ENCODE measurements at regions not wholly inside any gene's neighbourhood (a gene's known extent, or its start where the extent isn't known, plus 50 kb on each side); places are given as distances from the start of the nearest gene placed in this dataset.

DNA sequence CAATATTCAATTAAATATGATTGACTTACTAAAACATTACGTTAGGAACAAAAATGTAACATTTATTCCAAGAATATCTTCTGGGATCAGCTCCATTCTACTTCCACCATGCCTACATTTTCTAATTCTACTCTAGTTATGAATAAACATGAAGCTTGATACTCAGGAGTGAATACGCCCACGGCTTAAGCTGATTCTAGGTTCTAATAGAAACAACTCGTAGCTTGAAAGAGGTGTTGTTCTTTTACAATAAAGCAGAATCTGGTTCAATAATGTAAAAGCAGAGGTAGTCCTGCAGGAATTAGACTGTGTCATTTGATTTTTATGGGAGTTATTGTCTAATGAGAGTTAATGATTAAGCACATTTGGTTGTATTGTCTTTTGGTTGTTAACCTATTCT lies 107.3 kb upstream of the OLIG3 start:
- Histone ChIP-seq H3K4me1 (ENCODE audit: insufficient read depth, low read length) (no peaks in the 10 kb centered on the region), H3K23me2 (ENCODE audit: insufficient read length, low read depth, low read length, poor library complexity, severe bottlenecking) (no peaks in the 10 kb centered on the region), H3K79me2 (ENCODE audit: insufficient read depth, low read length) (no peaks in the 10 kb centered on the region), H3K56ac (ENCODE audit: insufficient read length, low read depth, low read length) (no peak overlapping the region), H2BK5ac (ENCODE audit: insufficient read length, low read length) (no peak overlapping the region), H2BK15ac (ENCODE audit: low read depth, low read length) (no peak overlapping the region), H3K4ac (ENCODE audit: low read depth, low read length) (no peak overlapping the region), H4K8ac (replicated peaks; ENCODE audit: insufficient read length, low read depth, low read length) (no peak overlapping the region), H4K20me1 (ENCODE audit: control insufficient read depth, insufficient read depth, insufficient read length) (no peaks in the 10 kb centered on the region), H2AFZ (ENCODE audit: low read length) (no peak overlapping the region), H3K4me2 (ENCODE audit: insufficient read depth, insufficient read length, low read length) (no peak overlapping the region), H3K27me3 (ENCODE audit: insufficient read depth, low read length) (no peaks in the 10 kb centered on the region), H2BK20ac (ENCODE audit: low read depth, low read length, poor library complexity, severe bottlenecking) (no peak overlapping the region), H2AK5ac (ENCODE audit: insufficient read length, low read length) (no peak overlapping the region), H3K23ac (ENCODE audit: insufficient read length, low read depth, low read length) (no peak overlapping the region), H2BK12ac (ENCODE audit: insufficient read length, low read depth, low read length) (no peak overlapping the region), H3K27ac (ENCODE audit: insufficient read length, low read depth, low read length) (no peak overlapping the region), H3K14ac (ENCODE audit: insufficient read depth, low read length) (no peak overlapping the region), H3T11ph (ENCODE audit: low read length) (no peak overlapping the region), H3K9ac (ENCODE audit: extremely low read depth, insufficient read length, low read length) (no peak overlapping the region), H4K5ac (ENCODE audit: insufficient read length, low read depth, low read length) (no peak overlapping the region), H3K9me3 (ENCODE audit: control insufficient read depth, low read depth, low read length) (no peaks in the 10 kb centered on the region), H4K91ac (ENCODE audit: insufficient read length, low read depth, low read length) (no peak overlapping the region), H3K79me1 (ENCODE audit: insufficient read depth, low read depth, low read length, poor library complexity, severe bottlenecking) (no peaks in the 10 kb centered on the region), H2BK120ac (ENCODE audit: low read depth, low read length, poor library complexity, severe bottlenecking) (no peak overlapping the region), H3K18ac (ENCODE audit: insufficient read length, low read depth, low read length) (no peak overlapping the region)
- WGBS (ENCODE audit: extremely low coverage, insufficient read length, low lambda C conversion rate): no CpG with 5 or more reads among the region's 4 CpGs
- TF ChIP-seq, protein P1, sequence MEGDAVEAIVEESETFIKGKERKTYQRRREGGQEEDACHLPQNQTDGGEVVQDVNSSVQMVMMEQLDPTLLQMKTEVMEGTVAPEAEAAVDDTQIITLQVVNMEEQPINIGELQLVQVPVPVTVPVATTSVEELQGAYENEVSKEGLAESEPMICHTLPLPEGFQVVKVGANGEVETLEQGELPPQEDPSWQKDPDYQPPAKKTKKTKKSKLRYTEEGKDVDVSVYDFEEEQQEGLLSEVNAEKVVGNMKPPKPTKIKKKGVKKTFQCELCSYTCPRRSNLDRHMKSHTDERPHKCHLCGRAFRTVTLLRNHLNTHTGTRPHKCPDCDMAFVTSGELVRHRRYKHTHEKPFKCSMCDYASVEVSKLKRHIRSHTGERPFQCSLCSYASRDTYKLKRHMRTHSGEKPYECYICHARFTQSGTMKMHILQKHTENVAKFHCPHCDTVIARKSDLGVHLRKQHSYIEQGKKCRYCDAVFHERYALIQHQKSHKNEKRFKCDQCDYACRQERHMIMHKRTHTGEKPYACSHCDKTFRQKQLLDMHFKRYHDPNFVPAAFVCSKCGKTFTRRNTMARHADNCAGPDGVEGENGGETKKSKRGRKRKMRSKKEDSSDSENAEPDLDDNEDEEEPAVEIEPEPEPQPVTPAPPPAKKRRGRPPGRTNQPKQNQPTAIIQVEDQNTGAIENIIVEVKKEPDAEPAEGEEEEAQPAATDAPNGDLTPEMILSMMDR (conservative IDR thresholded peaks at IDR 0.05): no peak
- Mint-ChIP-seq H3K36me3 (ENCODE audit: insufficient read depth in 1 of 3, low read depth in 3 of 3) (no peaks in the 10 kb centered on the region; a peak in 1 of 7 replicates), H3K4me1 (peaks cover 11 to 12% of the 10 kb centered on the region in 2 experiments; a peak in 3 of 4 replicates), H3K4me3 (no peak overlapping the region), H3K27ac (no peak overlapping the region), H3K27me3 (ENCODE audit: low read depth) (peaks cover 9% of the 10 kb centered on the region), H3K9me3 (no peaks in the 10 kb centered on the region; a peak in 1 of 5 replicates)
- no peak for DNase-seq

Measured in H9 (cell line).